ENCODE measurements at regions not wholly inside any gene's neighbourhood (a gene's known extent, or its start where the extent isn't known, plus 50 kb on each side); places are given as distances from the start of the nearest gene placed in this dataset.

DNA sequence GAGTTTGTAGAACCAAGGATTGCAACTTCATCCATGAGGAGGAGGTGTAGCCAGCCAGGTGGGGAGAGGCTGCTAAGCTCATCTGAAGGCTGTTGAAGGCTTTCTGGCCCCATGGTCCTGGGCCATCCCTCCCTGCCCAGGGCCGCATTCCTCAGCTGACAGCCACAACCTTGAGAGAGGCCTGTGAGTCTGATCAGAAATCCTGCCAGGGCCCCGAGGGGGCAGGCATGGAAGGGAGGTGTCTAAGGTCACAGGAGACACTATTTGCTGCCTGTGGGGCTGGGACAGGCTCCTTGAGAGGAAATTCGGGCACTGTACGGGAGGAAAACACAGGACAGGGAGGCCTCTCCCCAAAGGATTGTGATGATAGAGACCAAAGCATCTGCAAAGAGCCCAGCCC is 88.1 kb upstream of the IGLL5 start:
- TF ChIP-seq, protein P1, sequence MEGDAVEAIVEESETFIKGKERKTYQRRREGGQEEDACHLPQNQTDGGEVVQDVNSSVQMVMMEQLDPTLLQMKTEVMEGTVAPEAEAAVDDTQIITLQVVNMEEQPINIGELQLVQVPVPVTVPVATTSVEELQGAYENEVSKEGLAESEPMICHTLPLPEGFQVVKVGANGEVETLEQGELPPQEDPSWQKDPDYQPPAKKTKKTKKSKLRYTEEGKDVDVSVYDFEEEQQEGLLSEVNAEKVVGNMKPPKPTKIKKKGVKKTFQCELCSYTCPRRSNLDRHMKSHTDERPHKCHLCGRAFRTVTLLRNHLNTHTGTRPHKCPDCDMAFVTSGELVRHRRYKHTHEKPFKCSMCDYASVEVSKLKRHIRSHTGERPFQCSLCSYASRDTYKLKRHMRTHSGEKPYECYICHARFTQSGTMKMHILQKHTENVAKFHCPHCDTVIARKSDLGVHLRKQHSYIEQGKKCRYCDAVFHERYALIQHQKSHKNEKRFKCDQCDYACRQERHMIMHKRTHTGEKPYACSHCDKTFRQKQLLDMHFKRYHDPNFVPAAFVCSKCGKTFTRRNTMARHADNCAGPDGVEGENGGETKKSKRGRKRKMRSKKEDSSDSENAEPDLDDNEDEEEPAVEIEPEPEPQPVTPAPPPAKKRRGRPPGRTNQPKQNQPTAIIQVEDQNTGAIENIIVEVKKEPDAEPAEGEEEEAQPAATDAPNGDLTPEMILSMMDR (IDR thresholded peaks at IDR 0.05; ENCODE audit: poor library complexity), result no peak
- TF ChIP-seq EZH2phosphoT487 (IDR thresholded peaks at IDR 0.05; ENCODE audit: low read depth, severe bottlenecking, unreplicated experiment), result no peak

Data from hepatocyte (in vitro differentiated cells).